Endodermal cell (in vitro differentiated cells): ENCODE measurements at regions not wholly inside any gene's neighbourhood (a gene's known extent, or its start where the extent isn't known, plus 50 kb on each side); places are given as distances from the start of the nearest gene placed in this dataset.

Experiments
- DNase-seq: peaks from one replicate; pipeline ENCODE4 v3.0.0-alpha.2; 2017
- H3K27ac ChIP-seq: 2 replicates; pipeline ENCODE4 v1.5.1; 2013; ENCODE audit warnings: mild to moderate bottlenecking, low read depth, low read length, moderate library complexity
- H3K27me3 ChIP-seq: 2 replicates; pipeline ENCODE4 v1.6.1; 2013; ENCODE audit warnings: mild to moderate bottlenecking, low read length, moderate library complexity; ENCODE audit not compliant: insufficient read depth, control insufficient read depth, poor library complexity, severe bottlenecking
- H3K36me3 ChIP-seq: 2 replicates; pipeline ENCODE4 v1.7.0; 2013; ENCODE audit warnings: mild to moderate bottlenecking, low read length, moderate library complexity; ENCODE audit not compliant: control insufficient read depth, insufficient read depth
- H3K4me1 ChIP-seq: one replicate; pipeline ENCODE4 v1.7.0; 2013; ENCODE audit warnings: low read length; ENCODE audit not compliant: control insufficient read depth, insufficient read depth
- H3K4me3 ChIP-seq: 2 replicates; pipeline ENCODE4 v1.5.1; 2013; ENCODE audit warnings: mild to moderate bottlenecking, low read length, moderate library complexity
- H3K9ac ChIP-seq: 2 replicates; pipeline ENCODE4 v1.6.1; 2013; ENCODE audit warnings: mild to moderate bottlenecking, low read length, moderate library complexity; ENCODE audit not compliant: poor library complexity, severe bottlenecking; ENCODE audit errors: extremely low read depth
- H3K9me3 ChIP-seq: 2 replicates; pipeline ENCODE4 v1.6.1; 2013; ENCODE audit warnings: mild to moderate bottlenecking, low read length, moderate library complexity; ENCODE audit not compliant: control insufficient read depth
- H3K27ac Mint-ChIP-seq: 2 replicates; pipeline ENCODE4 v1.8.0; 2020; ENCODE audit warnings: mixed read lengths
- H3K27me3 Mint-ChIP-seq: 2 replicates; pipeline ENCODE4 v1.8.0; 2021; ENCODE audit warnings: mild to moderate bottlenecking, mixed read lengths; ENCODE audit not compliant: insufficient read depth
- H3K36me3 Mint-ChIP-seq: 2 replicates; pipeline ENCODE4 v1.8.0; 2020; ENCODE audit warnings: low read depth, mixed read lengths
- H3K4me1 Mint-ChIP-seq: 2 replicates; pipeline ENCODE4 v1.8.0; 2020; ENCODE audit warnings: mixed read lengths
- H3K4me3 Mint-ChIP-seq: 2 replicates; pipeline ENCODE4 v1.8.0; 2020; ENCODE audit warnings: mild to moderate bottlenecking, moderate library complexity, mixed read lengths
- H3K9me3 Mint-ChIP-seq: 2 replicates; pipeline ENCODE4 v1.8.0; 2020; ENCODE audit warnings: mild to moderate bottlenecking, mixed read lengths
- WGBS, 2 experiments: methylation state at CpG; one replicate each; pipeline versions ENCODE4 v1.1.5 to v1.1.7; 2013; ENCODE audit warnings: missing lambda C conversion rate in 2 of 2, mixed read lengths in 1 of 2; ENCODE audit not compliant: insufficient coverage in 1 of 2, insufficient read length in 1 of 2; 5-methylcytosine and 5-hydroxymethylcytosine counted together
- TF ChIP-seq, protein P1 (sequence below): fragments of 200-600 bp; sonication (generic); conservative IDR thresholded peaks from 2 replicates; pipeline ENCODE4 v1.5.0; 2021; ENCODE audit warnings: antibody characterized with exemption, mild to moderate bottlenecking

- no peak overlapping the region for H3K27ac ChIP-seq
- TF ChIP-seq, protein P1, sequence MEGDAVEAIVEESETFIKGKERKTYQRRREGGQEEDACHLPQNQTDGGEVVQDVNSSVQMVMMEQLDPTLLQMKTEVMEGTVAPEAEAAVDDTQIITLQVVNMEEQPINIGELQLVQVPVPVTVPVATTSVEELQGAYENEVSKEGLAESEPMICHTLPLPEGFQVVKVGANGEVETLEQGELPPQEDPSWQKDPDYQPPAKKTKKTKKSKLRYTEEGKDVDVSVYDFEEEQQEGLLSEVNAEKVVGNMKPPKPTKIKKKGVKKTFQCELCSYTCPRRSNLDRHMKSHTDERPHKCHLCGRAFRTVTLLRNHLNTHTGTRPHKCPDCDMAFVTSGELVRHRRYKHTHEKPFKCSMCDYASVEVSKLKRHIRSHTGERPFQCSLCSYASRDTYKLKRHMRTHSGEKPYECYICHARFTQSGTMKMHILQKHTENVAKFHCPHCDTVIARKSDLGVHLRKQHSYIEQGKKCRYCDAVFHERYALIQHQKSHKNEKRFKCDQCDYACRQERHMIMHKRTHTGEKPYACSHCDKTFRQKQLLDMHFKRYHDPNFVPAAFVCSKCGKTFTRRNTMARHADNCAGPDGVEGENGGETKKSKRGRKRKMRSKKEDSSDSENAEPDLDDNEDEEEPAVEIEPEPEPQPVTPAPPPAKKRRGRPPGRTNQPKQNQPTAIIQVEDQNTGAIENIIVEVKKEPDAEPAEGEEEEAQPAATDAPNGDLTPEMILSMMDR = no peak
- H3K9me3 ChIP-seq = peaks cover 18% of the 10 kb centered on the region
- H3K4me3 ChIP-seq = no peak overlapping the region
- no peak for DNase-seq
- H3K36me3 ChIP-seq = no peaks in the 10 kb centered on the region
- no peaks in the 10 kb centered on the region for H3K36me3 Mint-ChIP-seq
- H3K27ac Mint-ChIP-seq = no peak overlapping the region
- H3K9me3 Mint-ChIP-seq = peaks cover 16% of the 10 kb centered on the region
- no peaks in the 10 kb centered on the region for H3K4me1 ChIP-seq
- H3K27me3 ChIP-seq = no peaks in the 10 kb centered on the region
- 96 to 100% methylated on average over 1 of the region's 1 CpG for WGBS, 2 experiments
- no peak overlapping the region for H3K9ac ChIP-seq
- H3K27me3 Mint-ChIP-seq = no peaks in the 10 kb centered on the region
- no peak overlapping the region for H3K4me3 Mint-ChIP-seq
- H3K4me1 Mint-ChIP-seq = no peaks in the 10 kb centered on the region
These were observed 328.1 kb downstream of the SLITRK5 start for GRCh38 chr13:87999240-87999700.

GRCh38 chr13:87999788-88000187, 328.6 kb downstream of the SLITRK5 start:
- Histone ChIP-seq H3K9me3 (peaks cover 18% of the 10 kb centered on the region), H3K9ac (no peak overlapping the region), H3K36me3 (no peaks in the 10 kb centered on the region), H3K4me3 (no peak overlapping the region), H3K27ac (no peak overlapping the region), H3K4me1 (no peaks in the 10 kb centered on the region), H3K27me3 (no peaks in the 10 kb centered on the region)
- Mint-ChIP-seq H3K27ac (no peak overlapping the region), H3K27me3 (no peaks in the 10 kb centered on the region), H3K4me3 (no peak overlapping the region), H3K9me3 (peaks cover 16% of the 10 kb centered on the region), H3K36me3 (no peaks in the 10 kb centered on the region), H3K4me1 (no peaks in the 10 kb centered on the region)
- TF ChIP-seq, protein P1 = peak; percentile 52
- WGBS, 2 experiments = 75 to 100% methylated on average over 1 of the region's 1 CpG
- no peak for DNase-seq

GRCh38 chr13:88000239-88000638, 329.1 kb downstream of the SLITRK5 start:
- peak; percentile 49 for DNase-seq
- WGBS, 2 experiments = 88% methylated on average over 3 of the region's 3 CpGs; no CpG with 5 or more reads in 1 of the 2 experiments
- H3K36me3 Mint-ChIP-seq = no peaks in the 10 kb centered on the region
- no peak overlapping the region for H3K4me3 Mint-ChIP-seq
- H3K36me3 ChIP-seq = no peaks in the 10 kb centered on the region
- H3K4me1 Mint-ChIP-seq = no peaks in the 10 kb centered on the region
- peaks cover 16% of the 10 kb centered on the region for H3K9me3 Mint-ChIP-seq
- H3K27ac ChIP-seq = no peak overlapping the region
- no peaks in the 10 kb centered on the region for H3K27me3 ChIP-seq
- TF ChIP-seq, protein P1 = no peak
- no peaks in the 10 kb centered on the region for H3K4me1 ChIP-seq
- peaks cover 18% of the 10 kb centered on the region for H3K9me3 ChIP-seq
- H3K27me3 Mint-ChIP-seq = no peaks in the 10 kb centered on the region
- H3K27ac Mint-ChIP-seq = no peak overlapping the region
- H3K4me3 ChIP-seq = no peak overlapping the region
- H3K9ac ChIP-seq = no peak overlapping the region
